Cardiac fibroblast (primary cell): ENCODE measurements at regions not wholly inside any gene's neighbourhood (a gene's known extent, or its start where the extent isn't known, plus 50 kb on each side); places are given as distances from the start of the nearest gene placed in this dataset.

Source experiments
- DNase-seq, 2 donors: peaks; one replicate each; pipeline versions ENCODE4 v3.0.0 to v3.0.0-alpha.2; 2010; ENCODE audit warnings: low read depth in 2 of 2
- H3K4me3 ChIP-seq, 2 donors: replicated peaks in 1 of 2; 1 replicate in 1 of 2; 2 replicates in 1 of 2; pipeline ENCODE4 v1.5.1; 2011; ENCODE audit warnings: low read depth in 2 of 2, low read length in 2 of 2, mild to moderate bottlenecking in 2 of 2, moderate library complexity in 1 of 2
- CTCF ChIP-seq: IDR thresholded peaks from one replicate; pipeline ENCODE4 v1.5.1; 2011; ENCODE audit warnings: low read depth, mild to moderate bottlenecking, low read length, inconsistent platforms

- no peak for DNase-seq
- H3K4me3 ChIP-seq: no peak overlapping the region
- no peak for TF ChIP-seq CTCF
These were observed 629.3 kb upstream of the NEGR1 start for GRCh38 chr1:72911656-72912055.

DNA sequence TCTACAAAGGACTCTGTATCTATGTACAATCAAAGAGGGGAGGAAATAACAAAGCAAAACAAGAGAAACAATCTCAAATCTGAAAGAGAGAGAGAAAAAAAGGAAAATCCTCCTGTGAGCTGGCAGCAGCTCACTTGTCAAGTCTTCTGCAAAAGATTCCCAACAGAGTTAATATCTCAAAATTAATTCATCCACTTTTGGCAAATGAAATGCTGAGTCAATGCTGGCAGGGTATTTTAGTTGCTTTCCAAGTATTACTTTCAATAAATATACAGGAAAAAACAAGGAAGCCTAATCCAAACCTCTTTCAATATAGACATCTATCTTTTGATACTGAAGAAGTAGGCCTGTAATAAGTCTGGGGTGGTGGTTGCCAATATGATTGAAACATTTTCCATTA, 613.9 kb upstream of the NEGR1 start:
- no peak for DNase-seq
- H3K4me3 ChIP-seq: no peak overlapping the region
- no peak for TF ChIP-seq CTCF

DNA sequence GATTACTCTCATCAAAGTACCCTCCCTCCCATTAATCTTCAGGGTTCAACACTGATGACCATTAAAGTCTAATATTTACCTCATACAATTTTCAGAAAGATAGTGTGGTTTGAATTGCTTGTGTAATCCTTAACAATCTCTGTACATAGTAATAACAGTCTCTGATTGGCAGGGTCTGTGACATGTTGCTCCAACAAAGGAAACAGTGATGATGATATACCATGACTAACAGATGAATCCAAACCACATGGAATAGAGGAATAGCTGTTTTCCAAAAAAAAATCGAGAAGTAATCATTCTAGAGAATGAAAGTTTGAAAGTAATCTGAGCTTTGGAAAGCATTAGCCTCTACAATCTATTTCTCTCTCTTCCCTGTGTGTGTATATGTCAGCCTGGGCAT, 610.1 kb upstream of the NEGR1 start:
- DNase-seq: peak in 1 of 2 donors; percentile 3
- TF ChIP-seq CTCF: no peak
- H3K4me3 ChIP-seq: no peak overlapping the region

DNA sequence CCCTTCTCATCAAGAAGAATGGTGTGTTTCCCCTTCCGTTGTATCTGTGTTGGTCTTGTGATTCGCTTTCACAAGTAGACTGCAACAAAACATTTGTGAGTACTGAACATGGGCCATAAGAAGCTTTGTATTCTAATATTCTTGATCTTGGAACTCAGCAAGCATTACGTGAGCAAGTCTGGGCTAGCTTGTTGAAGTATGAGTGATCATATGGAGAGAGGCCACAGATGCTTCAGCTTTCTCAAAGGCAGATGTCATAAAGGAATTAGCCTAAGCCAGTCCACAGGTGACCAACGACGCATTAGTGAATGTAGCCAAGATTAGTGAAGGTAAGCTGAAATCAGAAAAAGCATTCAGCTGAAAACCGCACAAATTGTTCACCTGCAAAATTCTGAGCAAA, 609.6 kb upstream of the NEGR1 start:
- no peak for DNase-seq
- no peak overlapping the region for H3K4me3 ChIP-seq
- no peak for TF ChIP-seq CTCF

DNA sequence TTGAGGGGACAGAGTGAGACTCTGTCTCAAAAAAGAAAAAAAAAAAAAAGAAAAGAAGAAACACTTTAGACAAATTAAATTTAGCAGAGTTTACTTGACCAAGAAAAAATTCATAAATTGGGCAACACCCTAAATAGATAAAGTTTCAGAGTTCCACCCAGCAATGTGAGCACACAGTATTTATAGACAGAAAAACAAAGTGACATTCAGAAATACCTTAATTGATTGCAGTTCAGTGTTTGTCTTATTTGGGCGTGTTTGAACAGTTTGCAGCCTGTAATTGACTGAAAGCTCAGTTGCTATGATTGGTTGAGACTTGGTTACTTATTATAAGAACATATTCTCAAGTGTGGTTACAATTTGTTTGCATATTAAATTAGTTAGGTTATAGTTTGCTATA, 603.5 kb upstream of the NEGR1 start:
- no peak for DNase-seq
- no peak overlapping the region for H3K4me3 ChIP-seq
- no peak for TF ChIP-seq CTCF

DNA sequence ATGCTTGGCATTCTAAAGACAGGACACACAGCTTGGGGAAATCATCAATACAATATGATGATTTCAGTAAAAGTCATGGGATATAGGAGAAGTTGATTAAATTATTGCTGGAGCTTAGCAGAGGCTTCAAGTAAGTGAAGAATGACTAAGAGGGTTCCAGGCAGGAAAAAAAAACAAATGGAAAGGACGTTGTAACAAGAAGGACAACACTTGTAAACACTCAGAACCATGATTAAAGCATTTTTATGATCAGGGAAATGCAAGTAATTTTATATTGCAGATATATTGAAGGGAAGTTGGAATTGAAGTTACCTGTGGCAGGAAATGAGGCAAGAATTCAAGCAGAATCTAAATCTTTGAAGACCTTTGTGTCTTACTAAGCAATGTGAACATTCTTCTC, 602.7 kb upstream of the NEGR1 start:
- no peak for TF ChIP-seq CTCF
- no peak overlapping the region for H3K4me3 ChIP-seq
- no peak for DNase-seq

- no peak for TF ChIP-seq CTCF
- no peak for DNase-seq
- H3K4me3 ChIP-seq: no peak overlapping the region
These were observed 587.5 kb upstream of the NEGR1 start for GRCh38 chr1:72869873-72870272.
